ENCODE measurements at regions not wholly inside any gene's neighbourhood (a gene's known extent, or its start where the extent isn't known, plus 50 kb on each side); places are given as distances from the start of the nearest gene placed in this dataset.

GRCh38 chr6:91099479-91099878 is 512.6 kb upstream of the MAP3K7 start:
- no peaks in the 10 kb centered on the region for H3K27me3 ChIP-seq (replicated peaks; ENCODE audit: control insufficient read depth, insufficient read depth, low read length)
- Mint-ChIP-seq H3K27me3 (ENCODE audit: insufficient read depth, unreplicated experiment) (no peaks in the 10 kb centered on the region), H3K36me3 (ENCODE audit: insufficient read depth, unreplicated experiment) (no peaks in the 10 kb centered on the region), H3K4me3 (ENCODE audit: unreplicated experiment) (no peak overlapping the region), H3K4me1 (ENCODE audit: low read depth, unreplicated experiment) (no peaks in the 10 kb centered on the region), H3K9me3 (ENCODE audit: unreplicated experiment) (no peaks in the 10 kb centered on the region), H3K27ac (ENCODE audit: unreplicated experiment) (no peak overlapping the region)
- intact Hi-C loops (cut with micrococcal nuclease; ENCODE audit: unreplicated experiment): no loop called here
- H3K9me3 ChIP-seq: no peaks in the 10 kb centered on the region
- CTCF ChIA-PET: no interaction called here
- BruUV-seq (replicated peaks): no TSS peak
- POLR2A ChIA-PET: no interaction called here
- no peaks in the 10 kb centered on the region for H3K36me3 ChIP-seq (ENCODE audit: control insufficient read depth, insufficient read depth, low read length)
- no peak for TF ChIP-seq CTCF (IDR thresholded peaks at IDR 0.05; ENCODE audit: insufficient read depth in 1 of 2, low read depth in 1 of 2, low read length in 1 of 2, severe bottlenecking in 1 of 2, unreplicated experiment in 1 of 2)
- H3K4me1 ChIP-seq: no peaks in the 10 kb centered on the region
- no peak overlapping the region for H3K4me3 ChIP-seq (ENCODE audit: low read depth, low read length)
- no peak for DNase-seq

- Mint-ChIP-seq H3K27ac (ENCODE audit: unreplicated experiment) (no peak overlapping the region), H3K27me3 (ENCODE audit: insufficient read depth, unreplicated experiment) (no peaks in the 10 kb centered on the region), H3K4me3 (ENCODE audit: unreplicated experiment) (no peak overlapping the region), H3K4me1 (ENCODE audit: low read depth, unreplicated experiment) (no peaks in the 10 kb centered on the region), H3K36me3 (ENCODE audit: insufficient read depth, unreplicated experiment) (no peaks in the 10 kb centered on the region), H3K9me3 (ENCODE audit: unreplicated experiment) (no peaks in the 10 kb centered on the region)
- intact Hi-C loops (cut with micrococcal nuclease; ENCODE audit: unreplicated experiment): no loop called here
- H3K4me3 ChIP-seq (ENCODE audit: low read depth, low read length): no peak overlapping the region
- CTCF ChIA-PET: no interaction called here
- no peaks in the 10 kb centered on the region for H3K4me1 ChIP-seq
- POLR2A ChIA-PET: no interaction called here
- no peaks in the 10 kb centered on the region for H3K27me3 ChIP-seq (replicated peaks; ENCODE audit: control insufficient read depth, insufficient read depth, low read length)
- no peaks in the 10 kb centered on the region for H3K36me3 ChIP-seq (ENCODE audit: control insufficient read depth, insufficient read depth, low read length)
- no peak for TF ChIP-seq CTCF (IDR thresholded peaks at IDR 0.05; ENCODE audit: insufficient read depth in 1 of 2, low read depth in 1 of 2, low read length in 1 of 2, severe bottlenecking in 1 of 2, unreplicated experiment in 1 of 2)
- BruUV-seq (replicated peaks): no TSS peak
- DNase-seq: no peak
- H3K9me3 ChIP-seq: no peaks in the 10 kb centered on the region
Observed at GRCh38 chr6:91098006-91098405, 511.1 kb upstream of the MAP3K7 start.

- Histone ChIP-seq H3K4me3 (ENCODE audit: low read depth, low read length) (no peak overlapping the region), H3K9me3 (no peaks in the 10 kb centered on the region), H3K4me1 (no peaks in the 10 kb centered on the region), H3K36me3 (ENCODE audit: control insufficient read depth, insufficient read depth, low read length) (no peaks in the 10 kb centered on the region), H3K27me3 (replicated peaks; ENCODE audit: control insufficient read depth, insufficient read depth, low read length) (no peaks in the 10 kb centered on the region)
- no peak overlapping the region for H3K4me3 Mint-ChIP-seq (ENCODE audit: unreplicated experiment)
- no peaks in the 10 kb centered on the region for H3K36me3 Mint-ChIP-seq (ENCODE audit: insufficient read depth, unreplicated experiment)
- TF ChIP-seq CTCF (IDR thresholded peaks at IDR 0.05; ENCODE audit: insufficient read depth in 1 of 2, low read depth in 1 of 2, low read length in 1 of 2, severe bottlenecking in 1 of 2, unreplicated experiment in 1 of 2): no peak
- H3K27me3 Mint-ChIP-seq (ENCODE audit: insufficient read depth, unreplicated experiment): no peaks in the 10 kb centered on the region
- no TSS peak for BruUV-seq (replicated peaks)
- H3K4me1 Mint-ChIP-seq (ENCODE audit: low read depth, unreplicated experiment): no peaks in the 10 kb centered on the region
- POLR2A ChIA-PET: no interaction called here
- DNase-seq: no peak
- intact Hi-C loops (cut with micrococcal nuclease; ENCODE audit: unreplicated experiment): no loop called here
- CTCF ChIA-PET: no interaction called here
- no peaks in the 10 kb centered on the region for H3K9me3 Mint-ChIP-seq (ENCODE audit: unreplicated experiment)
- no peak overlapping the region for H3K27ac Mint-ChIP-seq (ENCODE audit: unreplicated experiment)
Observed at GRCh38 chr6:91097364-91097763, 510.5 kb upstream of the MAP3K7 start.

All from Caco-2 (cell line).